Large intestine (tissue), 3 donors: ENCODE measurements at regions not wholly inside any gene's neighbourhood (a gene's known extent, or its start where the extent isn't known, plus 50 kb on each side); places are given as distances from the start of the nearest gene placed in this dataset.
"Not testable (repeated sequence)": the region's sequence is repeated elsewhere in the genome, so short reads cannot be mapped to it uniquely, and the experiment has no call there.

Source experiments
- DNase-seq, 2 donors: peaks; one replicate each; pipeline versions ENCODE4 v3.0.0 to v3.0.0-alpha.2; 2013
- H3K27ac ChIP-seq: one replicate; pipeline ENCODE4 v1.5.1; 2013; ENCODE audit warnings: low read length
- H3K27me3 ChIP-seq: 2 replicates; pipeline ENCODE4 v1.6.1; 2013; ENCODE audit warnings: low read length; ENCODE audit not compliant: control insufficient read depth, insufficient read depth
- H3K36me3 ChIP-seq: 2 replicates; pipeline ENCODE4 v1.6.1; 2013; ENCODE audit warnings: low read length; ENCODE audit not compliant: control insufficient read depth, insufficient read depth
- H3K4me1 ChIP-seq: one replicate; pipeline ENCODE4 v1.6.1; 2013; ENCODE audit warnings: low read length; ENCODE audit not compliant: control insufficient read depth, insufficient read depth
- H3K4me3 ChIP-seq: one replicate; pipeline ENCODE4 v1.5.1; 2013; ENCODE audit warnings: low read length
- H3K9me3 ChIP-seq: one replicate; pipeline ENCODE4 v1.6.1; 2013; ENCODE audit warnings: mild to moderate bottlenecking, low read depth, low read length, moderate library complexity; ENCODE audit not compliant: control insufficient read depth
- WGBS: methylation state at CpG from one replicate; pipeline ENCODE4 v1.1.5; 2013; ENCODE audit warnings: low lambda C conversion rate; ENCODE audit not compliant: insufficient coverage; 5-methylcytosine and 5-hydroxymethylcytosine counted together

DNA sequence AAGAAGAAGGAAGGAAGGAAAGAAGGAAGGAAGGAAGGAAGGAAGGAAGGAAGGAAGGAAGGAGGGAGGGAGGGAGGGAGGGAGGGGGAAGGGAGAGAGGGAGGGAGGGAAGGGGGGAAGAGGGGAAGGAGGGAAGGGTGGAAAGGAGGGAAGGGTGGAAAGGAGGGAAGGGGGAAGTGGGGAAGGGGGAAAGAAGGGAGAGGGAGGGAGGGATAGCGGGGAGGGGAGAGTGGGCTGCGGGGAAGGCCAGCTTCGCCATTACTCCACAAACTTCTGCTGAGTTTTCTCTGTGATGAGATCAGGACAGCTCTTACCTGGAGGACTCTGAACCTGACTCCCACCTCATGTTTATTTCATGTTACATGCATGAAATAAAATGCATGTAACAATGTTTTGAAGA, 601.5 kb upstream of the FSHR start:
- Histone ChIP-seq H3K36me3 (no peaks in the 10 kb centered on the region), H3K27ac (no peak overlapping the region), H3K4me3 (no peak overlapping the region), H3K4me1 (no peaks in the 10 kb centered on the region), H3K27me3 (no peaks in the 10 kb centered on the region), H3K9me3 (no peaks in the 10 kb centered on the region)
- no peak for DNase-seq
- WGBS, result no CpG with 5 or more reads among the region's 3 CpGs

DNA sequence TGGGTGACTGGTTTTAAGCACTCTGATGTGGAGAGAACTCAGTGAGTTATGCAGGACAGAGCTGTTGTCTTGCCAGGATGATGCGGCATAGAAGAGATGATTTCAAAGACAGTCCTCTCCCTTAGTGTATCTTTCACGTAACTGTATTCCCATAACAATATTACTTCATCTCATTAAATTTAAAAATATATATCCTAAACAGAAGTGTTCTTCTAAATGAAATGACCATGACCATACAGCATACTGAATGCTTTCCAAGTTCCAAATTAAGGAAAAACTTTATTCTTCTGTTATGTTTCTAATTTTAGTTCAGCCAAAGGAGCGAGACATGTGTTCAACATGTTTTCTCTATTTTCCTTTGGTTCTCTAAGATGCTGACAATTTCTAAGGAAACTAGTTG, 600.1 kb upstream of the FSHR start:
- no peak for DNase-seq
- Histone ChIP-seq H3K27ac (no peak overlapping the region), H3K36me3 (no peaks in the 10 kb centered on the region), H3K4me1 (no peaks in the 10 kb centered on the region), H3K9me3 (no peaks in the 10 kb centered on the region), H3K4me3 (no peak overlapping the region), H3K27me3 (no peaks in the 10 kb centered on the region)
- 88% methylated on average over 1 of the region's 3 CpGs for WGBS

DNA sequence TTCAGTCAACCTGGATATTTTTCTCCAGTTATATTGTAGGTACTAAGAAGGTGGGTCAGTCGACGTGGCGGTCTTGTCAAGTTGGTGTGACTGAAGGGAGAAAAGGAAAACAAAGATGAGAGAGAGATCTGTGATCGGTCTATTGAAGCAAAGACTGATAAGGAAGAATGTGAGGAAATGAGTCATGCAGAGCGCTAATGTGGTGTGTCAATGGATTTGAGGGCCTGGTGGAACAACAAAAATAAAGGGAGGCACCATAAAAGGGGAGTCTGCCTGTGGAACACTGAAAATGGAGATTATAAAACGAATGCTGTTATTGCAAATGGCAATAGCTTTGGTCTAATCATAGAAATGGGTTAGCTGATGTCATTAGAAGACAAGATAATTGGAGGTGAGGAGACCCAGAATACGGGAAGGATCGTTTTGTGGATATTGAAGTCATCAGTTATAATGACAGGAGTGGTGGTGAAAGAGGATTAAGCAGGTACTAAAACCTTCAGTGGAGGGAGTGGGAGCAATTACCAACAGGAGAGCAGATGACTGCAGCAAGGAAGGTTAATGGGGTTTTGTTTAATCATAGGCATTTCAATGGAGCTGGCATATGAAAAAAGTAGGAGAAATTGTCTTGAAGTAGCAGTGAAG, 599.1 kb upstream of the FSHR start:
- Histone ChIP-seq H3K36me3 (no peaks in the 10 kb centered on the region), H3K4me1 (no peaks in the 10 kb centered on the region), H3K27ac (no peak overlapping the region), H3K27me3 (no peaks in the 10 kb centered on the region), H3K4me3 (no peak overlapping the region), H3K9me3 (no peaks in the 10 kb centered on the region)
- no peak for DNase-seq
- 46% methylated on average over 6 of the region's 8 CpGs for WGBS

DNA sequence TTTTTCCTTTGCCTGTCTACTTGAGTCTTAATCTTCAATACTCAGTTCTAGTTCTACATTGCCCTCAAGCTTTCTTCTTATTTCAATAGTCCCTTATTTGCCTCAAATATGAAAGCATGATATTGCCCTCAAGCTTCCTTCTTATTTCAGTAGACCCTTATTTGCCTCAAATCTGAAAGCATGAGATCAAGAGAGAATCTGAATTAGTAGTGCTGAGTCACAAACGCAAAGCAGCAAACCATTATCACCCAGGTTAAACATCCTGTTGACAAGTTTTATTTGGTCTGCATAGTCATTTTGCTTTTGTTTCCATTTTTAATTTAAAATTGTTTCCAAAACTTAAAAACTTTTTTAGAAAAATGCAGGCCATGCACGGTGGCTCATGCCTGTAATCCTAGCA, 583.3 kb upstream of the FSHR start:
- no peak overlapping the region for H3K4me3 ChIP-seq
- H3K9me3 ChIP-seq, result no peaks in the 10 kb centered on the region
- no peaks in the 10 kb centered on the region for H3K36me3 ChIP-seq
- DNase-seq, result no peak
- no peaks in the 10 kb centered on the region for H3K27me3 ChIP-seq
- WGBS, result no CpG with 5 or more reads among the region's 2 CpGs
- no peaks in the 10 kb centered on the region for H3K4me1 ChIP-seq
- no peak overlapping the region for H3K27ac ChIP-seq

DNA sequence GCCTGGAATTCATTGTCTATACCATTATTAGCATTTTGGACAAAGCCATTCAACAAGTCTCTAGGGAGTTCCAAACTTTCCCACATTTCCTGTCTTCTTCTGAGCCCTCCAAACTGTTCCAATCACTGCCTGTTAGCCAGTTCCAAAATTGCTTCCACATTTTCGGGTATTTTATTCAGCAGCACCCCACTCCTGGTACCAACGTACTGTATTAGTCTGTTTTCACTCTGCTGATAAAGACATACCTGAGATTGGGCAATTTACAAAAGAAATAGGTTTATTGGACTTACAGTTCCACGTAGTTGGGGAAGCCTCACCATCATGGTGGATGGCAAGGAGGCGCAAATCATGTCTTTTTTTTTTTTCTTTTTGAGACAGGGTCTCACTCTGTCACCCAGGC, 578.6 kb upstream of the FSHR start:
- not testable (repeated sequence) for DNase-seq, H3K9me3 ChIP-seq

DNA sequence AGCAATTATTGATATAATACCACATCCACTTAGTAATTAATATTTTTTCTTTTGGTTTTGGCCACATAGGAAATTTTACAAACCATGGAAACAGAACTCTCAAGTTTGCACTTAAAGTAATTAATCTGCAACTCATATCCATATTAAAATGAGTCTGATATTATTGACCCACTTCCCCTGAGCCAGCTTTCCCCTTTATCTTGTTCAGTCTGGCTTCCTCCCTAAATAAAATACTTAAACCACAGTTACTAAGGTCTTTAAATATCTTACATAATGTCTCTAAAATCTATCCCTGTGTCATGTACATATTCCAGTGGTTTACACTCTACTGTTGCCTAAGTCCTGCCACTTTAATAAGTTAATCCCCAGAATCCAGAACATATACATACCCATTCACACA, 564.9 kb upstream of the FSHR start:
- Histone ChIP-seq H3K4me1 (no peaks in the 10 kb centered on the region), H3K36me3 (no peaks in the 10 kb centered on the region), H3K4me3 (no peak overlapping the region), H3K9me3 (no peaks in the 10 kb centered on the region), H3K27ac (no peak overlapping the region), H3K27me3 (no peaks in the 10 kb centered on the region)
- DNase-seq, result no peak

More for the DNA sequence above, 578.6 kb upstream of the FSHR start:
- not testable (repeated sequence) for H3K36me3 ChIP-seq, H3K4me3 ChIP-seq, H3K27me3 ChIP-seq, H3K4me1 ChIP-seq, H3K27ac ChIP-seq
- no CpG with 5 or more reads among the region's 4 CpGs for WGBS

DNA sequence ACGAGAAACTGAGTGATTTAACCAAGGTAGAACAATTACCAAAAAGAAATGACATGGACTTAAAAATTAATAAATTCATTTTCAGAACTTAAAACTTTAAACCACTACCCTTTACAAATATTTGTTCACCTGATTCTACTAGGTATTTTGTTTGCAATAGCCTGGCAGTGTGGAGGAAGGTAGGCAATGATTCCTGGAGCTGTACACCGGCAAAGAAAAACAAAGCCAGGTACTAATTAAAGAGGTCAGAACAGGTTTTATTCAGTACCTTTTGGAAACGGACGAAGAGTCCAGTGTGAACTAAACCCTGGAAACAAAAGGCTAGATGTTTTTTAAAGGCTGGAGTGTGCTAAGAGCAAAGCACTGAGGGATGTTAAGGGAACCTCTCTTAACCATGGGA, 561.3 kb upstream of the FSHR start:
- no peak for DNase-seq
- Histone ChIP-seq H3K27ac (no peak overlapping the region), H3K36me3 (no peaks in the 10 kb centered on the region), H3K27me3 (no peaks in the 10 kb centered on the region), H3K4me1 (no peaks in the 10 kb centered on the region), H3K9me3 (no peaks in the 10 kb centered on the region), H3K4me3 (no peak overlapping the region)
- 59% methylated on average over 3 of the region's 4 CpGs for WGBS

DNA sequence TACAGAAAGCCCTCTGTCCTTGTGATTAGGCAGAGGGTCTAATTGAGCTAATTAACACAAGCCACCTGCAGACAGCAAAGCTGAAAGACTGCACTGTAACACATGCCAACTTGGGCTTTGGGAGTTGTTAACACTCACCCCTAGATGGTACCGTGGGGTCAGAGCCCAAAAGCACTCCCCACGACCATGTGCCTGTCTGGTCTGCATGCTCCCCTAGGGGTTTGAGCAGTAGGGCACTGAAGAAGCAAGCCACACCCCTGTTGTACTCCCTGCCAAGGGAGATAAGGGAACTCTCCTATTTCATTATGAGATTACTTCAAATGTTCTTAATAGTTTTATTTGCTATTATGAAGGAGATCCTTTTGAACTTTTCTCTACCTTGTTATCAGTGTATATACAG, 560.1 kb upstream of the FSHR start:
- Histone ChIP-seq H3K27ac (no peak overlapping the region), H3K4me3 (no peak overlapping the region), H3K36me3 (no peaks in the 10 kb centered on the region), H3K9me3 (no peaks in the 10 kb centered on the region), H3K27me3 (no peaks in the 10 kb centered on the region), H3K4me1 (no peaks in the 10 kb centered on the region)
- WGBS, result no CpG with 5 or more reads among the region's 2 CpGs
- no peak for DNase-seq

DNA sequence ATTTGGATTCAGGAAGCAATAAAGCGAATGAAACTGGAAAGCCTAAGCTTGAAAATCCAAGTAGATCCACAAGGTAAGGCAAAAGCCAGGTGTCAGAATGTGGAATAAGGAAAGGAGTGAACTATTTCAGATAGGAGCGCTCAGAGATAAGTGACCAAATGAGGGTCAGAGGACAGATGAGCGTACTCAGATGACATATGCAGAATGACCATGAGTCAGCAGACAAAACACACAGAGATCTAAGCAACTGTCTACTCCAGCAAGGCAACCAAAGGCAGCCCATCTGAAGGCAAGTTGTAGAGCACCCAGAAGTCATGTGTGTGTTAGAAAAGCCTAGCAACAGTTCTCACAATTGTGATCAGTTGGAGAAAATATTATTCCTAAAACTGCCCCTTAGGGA, 548.4 kb upstream of the FSHR start:
- Histone ChIP-seq H3K9me3 (no peaks in the 10 kb centered on the region), H3K27ac (no peak overlapping the region), H3K4me1 (no peaks in the 10 kb centered on the region), H3K27me3 (no peaks in the 10 kb centered on the region), H3K36me3 (no peaks in the 10 kb centered on the region), H3K4me3 (no peak overlapping the region)
- WGBS, result 80% methylated on average over 1 of the region's 3 CpGs
- DNase-seq, result peak; percentile 2 to 12

DNA sequence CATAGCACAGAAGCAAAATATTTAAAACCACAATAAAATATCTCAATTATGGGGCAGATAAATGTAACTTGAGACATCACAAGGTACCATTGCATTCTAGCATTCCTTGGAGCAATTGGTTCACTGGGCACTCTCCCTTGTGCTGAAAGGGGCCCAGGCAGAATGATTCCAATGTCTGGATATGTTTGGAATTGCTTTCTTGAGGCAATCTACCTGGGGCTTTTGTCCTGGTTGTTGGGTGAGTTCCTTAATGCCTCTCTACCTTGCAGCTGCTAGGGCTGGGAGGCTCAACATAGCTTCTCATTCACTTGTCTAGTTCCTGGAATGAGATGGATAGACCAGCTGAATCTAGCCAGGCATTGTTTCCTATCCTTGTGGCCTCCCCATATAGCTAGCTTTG, 539.6 kb upstream of the FSHR start:
- Histone ChIP-seq H3K27ac (no peak overlapping the region), H3K27me3 (no peaks in the 10 kb centered on the region), H3K4me3 (no peak overlapping the region), H3K9me3 (no peaks in the 10 kb centered on the region), H3K4me1 (no peaks in the 10 kb centered on the region), H3K36me3 (no peaks in the 10 kb centered on the region)
- no peak for DNase-seq

DNA sequence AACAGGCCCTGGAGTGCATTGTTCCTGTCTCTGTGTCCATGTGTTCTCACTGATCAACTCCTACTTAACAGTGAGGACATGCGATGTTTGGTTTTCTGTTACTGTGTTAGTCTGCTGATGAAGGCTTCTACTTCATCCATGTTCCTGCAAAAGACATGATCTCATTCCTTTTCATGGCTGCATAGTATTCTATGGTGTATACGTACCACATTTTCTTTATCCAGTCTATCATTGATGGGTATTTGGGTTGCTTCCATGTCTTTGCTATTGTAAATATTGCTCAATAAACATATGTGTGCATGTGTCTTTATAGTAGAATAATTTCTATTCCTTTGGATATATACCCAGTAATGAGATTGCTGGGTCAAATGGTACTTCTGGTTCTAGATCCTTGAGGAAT, 537.7 kb upstream of the FSHR start:
- not testable (repeated sequence) for DNase-seq, H3K9me3 ChIP-seq, H3K4me1 ChIP-seq, H3K4me3 ChIP-seq, H3K36me3 ChIP-seq, H3K27me3 ChIP-seq, H3K27ac ChIP-seq
- no CpG with 5 or more reads among the region's 2 CpGs for WGBS
